CD14-positive monocyte (primary cell): ENCODE measurements at regions not wholly inside any gene's neighbourhood (a gene's known extent, or its start where the extent isn't known, plus 50 kb on each side); places are given as distances from the start of the nearest gene placed in this dataset.
"Not testable (repeated sequence)": the region's sequence is repeated elsewhere in the genome, so short reads cannot be mapped to it uniquely, and the experiment has no call there.

Experiments used
- DNase-seq, 3 donors: peaks; one replicate each; pipeline ENCODE4 v3.0.0-alpha.2; 2011 to 2022
- H2AFZ ChIP-seq: 2 replicates; pipeline ENCODE4 v1.6.0; 2012; ENCODE audit warnings: mild to moderate bottlenecking, low read depth, low read length, inconsistent platforms; ENCODE audit not compliant: insufficient read depth, poor library complexity, severe bottlenecking
- H3K27ac ChIP-seq, 2 donors: 1 replicate in 1 of 2; 2 replicates in 1 of 2; pipeline ENCODE4 v1.5.1; 2012 to 2013; ENCODE audit warnings: low read length in 2 of 2, control low read depth in 1 of 2, inconsistent platforms in 1 of 2, low read depth in 1 of 2, mild to moderate bottlenecking in 1 of 2
- H3K27me3 ChIP-seq, 2 donors: one replicate each; pipeline versions ENCODE4 v1.6.0 to v1.6.1; 2011 to 2013; ENCODE audit warnings: low read length in 2 of 2; ENCODE audit not compliant: control insufficient read depth in 2 of 2, insufficient read depth in 2 of 2
- H3K36me3 ChIP-seq, 2 donors: replicated peaks in 1 of 2; 1 replicate in 1 of 2; 2 replicates in 1 of 2; pipeline versions ENCODE4 v1.5.1 to v1.6.1; 2012 to 2013; ENCODE audit warnings: low read length in 2 of 2, control low read depth in 1 of 2, inconsistent platforms in 1 of 2, mild to moderate bottlenecking in 1 of 2; ENCODE audit not compliant: insufficient read depth in 2 of 2, control insufficient read depth in 1 of 2
- H3K4me1 ChIP-seq, 2 donors: 1 replicate in 1 of 2; 2 replicates in 1 of 2; pipeline versions ENCODE4 v1.5.1 to v1.6.1; 2012 to 2013; ENCODE audit warnings: low read length in 2 of 2, control low read depth in 1 of 2, inconsistent platforms in 1 of 2, mild to moderate bottlenecking in 1 of 2, moderate library complexity in 1 of 2; ENCODE audit not compliant: insufficient read depth in 2 of 2, control insufficient read depth in 1 of 2
- H3K4me2 ChIP-seq: replicated peaks from 2 replicates; pipeline ENCODE3; 2012; ENCODE audit warnings: low read length, moderate library complexity, mild to moderate bottlenecking; ENCODE audit not compliant: poor library complexity, severe bottlenecking; ENCODE audit errors: extremely low read depth
- H3K4me3 ChIP-seq, 3 experiments: fragments of 200-600 bp in 1 of 3; sonication (generic) in 1 of 3; replicated peaks in 1 of 3; 1 replicate in 2 of 3; 2 replicates in 1 of 3; pipeline ENCODE4 v1.5.1; 2011 to 2013; ENCODE audit warnings: low read length in 3 of 3, mild to moderate bottlenecking in 3 of 3, control low read depth in 2 of 3, low read depth in 2 of 3, inconsistent platforms in 1 of 3, moderate library complexity in 1 of 3
- H3K79me2 ChIP-seq: 2 replicates; pipeline ENCODE4 v1.6.0; 2012; ENCODE audit warnings: mild to moderate bottlenecking, control low read depth, inconsistent platforms, low read length, moderate library complexity; ENCODE audit not compliant: insufficient read depth
- H3K9ac ChIP-seq: 2 replicates; pipeline ENCODE4 v1.6.0; 2017; ENCODE audit warnings: low read length, mild to moderate bottlenecking; ENCODE audit not compliant: insufficient read depth, poor library complexity, severe bottlenecking
- H3K9me3 ChIP-seq, 2 donors: replicated peaks in 1 of 2; 1 replicate in 1 of 2; 2 replicates in 1 of 2; pipeline versions ENCODE4 v1.5.1 to v1.6.1; 2012 to 2013; ENCODE audit warnings: low read length in 2 of 2, control low read depth in 1 of 2; ENCODE audit not compliant: control insufficient read depth in 1 of 2, insufficient read depth in 1 of 2
- H4K20me1 ChIP-seq: 2 replicates; pipeline ENCODE4 v1.6.0; 2012; ENCODE audit warnings: mild to moderate bottlenecking, low read length, control low read depth, moderate library complexity; ENCODE audit not compliant: insufficient read depth
- H3K27ac Mint-ChIP-seq, 7 donors: one replicate each; pipeline ENCODE4 v1.8.0; 2020; ENCODE audit warnings: mild to moderate bottlenecking in 7 of 7, mixed read lengths in 7 of 7, moderate library complexity in 6 of 7, inconsistent platforms in 2 of 7
- H3K27me3 Mint-ChIP-seq, 3 donors: one replicate each; pipeline ENCODE4 v1.8.0; 2021 to 2022; ENCODE audit warnings: low read depth in 3 of 3, mild to moderate bottlenecking in 3 of 3, mixed read lengths in 3 of 3, moderate library complexity in 3 of 3, inconsistent platforms in 1 of 3
- H3K36me3 Mint-ChIP-seq, 2 donors: one replicate each; pipeline ENCODE4 v1.8.0; 2020; ENCODE audit warnings: mixed read lengths in 2 of 2, inconsistent platforms in 1 of 2, mild to moderate bottlenecking in 1 of 2
- H3K4me1 Mint-ChIP-seq: one replicate; pipeline ENCODE4 v1.8.0; 2020; ENCODE audit warnings: mild to moderate bottlenecking, mixed read lengths
- H3K4me3 Mint-ChIP-seq, 2 donors: one replicate each; pipeline ENCODE4 v1.8.0; 2020; ENCODE audit warnings: mild to moderate bottlenecking in 2 of 2, mixed read lengths in 2 of 2, moderate library complexity in 1 of 2
- H3K9me3 Mint-ChIP-seq, 7 donors: one replicate each; pipeline ENCODE4 v1.8.0; 2020 to 2022; ENCODE audit warnings: mixed read lengths in 7 of 7, mild to moderate bottlenecking in 6 of 7, moderate library complexity in 6 of 7, inconsistent platforms in 2 of 7
- WGBS: methylation state at CpG from one replicate; pipeline ENCODE4 v1.1.5; 2013; ENCODE audit warnings: missing lambda C conversion rate; ENCODE audit not compliant: insufficient coverage; 5-methylcytosine and 5-hydroxymethylcytosine counted together
- intact Hi-C, 2 donors: fragments of 100-400 bp; cut with micrococcal nuclease; formaldehyde crosslinking; loops; one replicate each; pipeline versions ENCODE4 v1.15.0 to v1.15.1; 2023

DNA sequence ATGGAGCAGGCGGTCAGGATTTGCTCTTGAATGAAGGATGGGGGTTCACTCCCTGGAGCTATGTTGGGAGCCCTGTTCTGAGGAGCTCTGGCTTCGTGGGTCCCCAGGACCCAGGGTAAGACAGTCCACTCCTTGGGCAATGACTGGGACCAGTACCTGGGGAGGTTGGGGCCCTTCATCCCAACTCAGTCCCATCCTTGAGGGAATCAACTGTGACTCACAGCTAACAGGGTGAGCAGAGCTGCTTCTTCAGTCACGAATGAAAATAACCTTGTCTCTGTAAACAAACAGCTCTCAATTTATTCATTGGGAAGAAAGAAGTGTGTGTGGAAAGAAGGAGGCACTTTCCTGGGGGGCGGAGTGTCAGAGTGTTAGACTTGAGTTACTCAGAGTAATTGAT lies 222.3 kb downstream of the NPIPA7 start:
- DNase-seq, H3K36me3 ChIP-seq, H3K79me2 ChIP-seq, H3K4me3 Mint-ChIP-seq, H3K9me3 ChIP-seq, H3K27me3 Mint-ChIP-seq, H3K9ac ChIP-seq, H2AFZ ChIP-seq, H4K20me1 ChIP-seq, intact Hi-C loops, H3K27ac ChIP-seq, H3K4me2 ChIP-seq, H3K27ac Mint-ChIP-seq, H3K36me3 Mint-ChIP-seq, H3K4me1 ChIP-seq, H3K9me3 Mint-ChIP-seq, H3K4me3 ChIP-seq, H3K27me3 ChIP-seq, H3K4me1 Mint-ChIP-seq: not testable (repeated sequence)
- no CpG with 5 or more reads among the region's 4 CpGs for WGBS

DNA sequence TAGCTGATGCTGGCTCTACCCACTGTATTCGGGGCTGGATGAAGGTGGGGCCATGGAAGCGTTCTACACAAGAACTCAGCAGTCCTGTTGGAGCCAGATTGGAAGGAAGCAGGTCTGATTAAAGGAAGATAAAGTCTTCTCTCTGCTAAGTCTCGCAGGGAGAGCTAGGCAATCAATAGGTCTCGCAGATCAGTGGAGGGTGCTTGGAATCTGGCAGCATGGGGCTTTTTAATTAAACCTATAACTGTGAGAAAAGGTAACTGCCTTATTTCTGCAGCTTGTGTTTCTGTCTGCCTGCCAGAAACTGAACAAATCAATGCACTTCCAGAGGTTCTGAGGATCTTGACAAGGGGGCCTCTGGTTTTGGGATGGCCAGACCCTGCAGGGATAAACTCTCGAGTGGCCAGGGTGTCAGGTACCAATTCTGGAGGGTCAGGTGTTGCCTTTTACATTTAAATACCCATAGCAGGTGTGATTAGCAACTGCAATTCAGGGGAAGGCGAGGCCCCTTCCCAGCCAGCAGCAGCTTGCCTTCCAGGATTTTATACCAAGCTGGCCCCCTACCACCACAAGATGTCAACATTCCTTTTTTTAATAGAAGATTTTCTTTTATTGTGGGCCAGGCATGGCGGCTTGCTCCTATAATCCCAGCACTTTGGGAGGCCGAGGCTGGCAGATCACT lies 228.6 kb downstream of the NPIPA7 start:
- H3K9me3 Mint-ChIP-seq, intact Hi-C loops, H3K4me3 Mint-ChIP-seq, H3K9ac ChIP-seq, H2AFZ ChIP-seq, H3K27me3 ChIP-seq, H3K27me3 Mint-ChIP-seq, H3K4me1 Mint-ChIP-seq, H3K4me3 ChIP-seq, H3K36me3 ChIP-seq, H3K27ac Mint-ChIP-seq, DNase-seq, H3K79me2 ChIP-seq, H3K4me1 ChIP-seq, H3K9me3 ChIP-seq, H3K4me2 ChIP-seq, H3K36me3 Mint-ChIP-seq, H4K20me1 ChIP-seq, H3K27ac ChIP-seq: not testable (repeated sequence)
- no CpG with 5 or more reads among the region's 8 CpGs for WGBS

DNA sequence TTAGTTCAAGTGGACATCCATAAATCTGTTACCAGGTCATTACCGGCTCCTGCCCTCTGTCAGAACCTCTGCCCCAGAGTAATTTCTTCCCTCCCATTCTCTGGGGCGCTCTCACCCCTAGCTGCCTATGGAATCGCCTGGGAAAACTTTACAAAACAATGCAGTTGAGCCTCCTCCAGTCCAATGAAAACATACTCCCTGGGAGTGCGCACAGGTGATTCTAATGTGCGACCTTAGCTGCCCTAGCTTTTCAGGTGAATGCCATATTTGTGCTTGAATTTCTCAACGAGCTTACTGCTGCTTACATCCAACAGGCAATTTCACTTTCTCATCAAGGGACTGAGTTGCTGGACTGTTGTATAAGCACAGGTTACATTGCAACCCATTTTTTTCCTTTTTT lies 230.7 kb downstream of the NPIPA7 start:
- H3K27me3 ChIP-seq, H3K4me3 ChIP-seq, H4K20me1 ChIP-seq, H3K9ac ChIP-seq, H3K79me2 ChIP-seq, H3K36me3 Mint-ChIP-seq, H3K4me1 Mint-ChIP-seq, H3K9me3 Mint-ChIP-seq, H3K27ac Mint-ChIP-seq, intact Hi-C loops, H3K4me2 ChIP-seq, H3K4me1 ChIP-seq, H2AFZ ChIP-seq, H3K9me3 ChIP-seq, H3K27me3 Mint-ChIP-seq, H3K27ac ChIP-seq, H3K36me3 ChIP-seq, DNase-seq, H3K4me3 Mint-ChIP-seq: not testable (repeated sequence)
- WGBS, result 67% methylated on average over 5 of the region's 6 CpGs

DNA sequence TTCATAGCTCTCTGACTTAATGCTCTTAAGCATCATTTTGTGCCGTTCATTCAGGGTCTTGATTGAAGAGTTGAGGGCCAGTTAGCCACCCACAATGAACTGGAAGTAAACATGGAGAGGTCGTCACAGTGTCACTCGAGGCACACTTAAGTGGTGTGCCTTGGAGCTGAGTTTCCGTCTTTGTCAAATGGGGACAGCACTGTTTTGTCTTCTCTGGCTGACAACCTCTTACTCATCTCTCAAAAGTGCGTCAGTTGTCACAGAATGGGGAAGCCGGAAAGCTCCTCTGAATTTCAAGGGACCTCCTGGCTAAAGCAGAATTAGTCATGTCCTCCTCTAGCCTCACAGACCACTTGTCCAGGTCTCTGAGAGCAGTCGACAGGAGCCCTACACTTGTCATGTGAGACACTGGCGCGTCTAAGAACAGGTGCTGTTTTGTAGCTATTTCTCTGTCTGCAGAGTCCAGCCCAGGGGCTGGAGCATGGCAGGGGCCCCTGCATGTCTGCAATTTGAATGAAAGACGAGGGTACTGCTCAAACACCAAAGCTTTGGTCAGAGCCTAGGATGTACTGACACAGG lies 231.5 kb downstream of the NPIPA7 start:
- H3K9me3 Mint-ChIP-seq, H3K4me3 ChIP-seq, H3K4me2 ChIP-seq, H3K9me3 ChIP-seq, H3K27me3 Mint-ChIP-seq, intact Hi-C loops, H2AFZ ChIP-seq, H3K27ac ChIP-seq, H3K27ac Mint-ChIP-seq, DNase-seq, H3K9ac ChIP-seq, H3K27me3 ChIP-seq, H3K36me3 ChIP-seq, H3K36me3 Mint-ChIP-seq, H3K4me3 Mint-ChIP-seq, H4K20me1 ChIP-seq, H3K4me1 Mint-ChIP-seq, H3K79me2 ChIP-seq, H3K4me1 ChIP-seq: not testable (repeated sequence)
- 80% methylated on average over 1 of the region's 10 CpGs for WGBS
